Progenitor cell of endocrine pancreas (in vitro differentiated cells): ENCODE measurements at regions not wholly inside any gene's neighbourhood (a gene's known extent, or its start where the extent isn't known, plus 50 kb on each side); places are given as distances from the start of the nearest gene placed in this dataset.

Experiments used
- DNase-seq: peaks from one replicate; pipeline ENCODE4 v3.0.0; 2021; ENCODE audit warnings: low spot score; ENCODE audit not compliant: unreplicated experiment
- H3K27ac Mint-ChIP-seq: 2 replicates; pipeline ENCODE4 v1.8.0; 2021; ENCODE audit warnings: mild to moderate bottlenecking, moderate library complexity, mixed read lengths
- H3K27me3 Mint-ChIP-seq: 2 replicates; pipeline ENCODE4 v1.8.0; 2021; ENCODE audit warnings: mixed read lengths
- H3K36me3 Mint-ChIP-seq: 2 replicates; pipeline ENCODE4 v1.8.0; 2022; ENCODE audit warnings: mixed read lengths; ENCODE audit not compliant: insufficient read depth
- H3K4me1 Mint-ChIP-seq: 2 replicates; pipeline ENCODE4 v1.8.0; 2021; ENCODE audit warnings: low read depth, mixed read lengths
- H3K4me3 Mint-ChIP-seq: 2 replicates; pipeline ENCODE4 v1.8.0; 2021; ENCODE audit warnings: low read depth, mild to moderate bottlenecking, moderate library complexity, mixed read lengths
- H3K9me3 Mint-ChIP-seq: 2 replicates; pipeline ENCODE4 v1.8.0; 2021; ENCODE audit warnings: low read depth, mixed read lengths
- CTCF ChIP-seq: fragments of 200-600 bp; sonication (generic); IDR thresholded peaks from one replicate; pipeline ENCODE4 v1.5.0; 2021; ENCODE audit warnings: antibody characterized with exemption, mild to moderate bottlenecking; ENCODE audit not compliant: unreplicated experiment

GRCh38 chr1:11391886-11392285, 87.1 kb upstream of the DISP3 start:
- no peaks in the 10 kb centered on the region for H3K36me3 Mint-ChIP-seq
- no peaks in the 10 kb centered on the region for H3K9me3 Mint-ChIP-seq
- H3K27ac Mint-ChIP-seq = no peak overlapping the region
- no peaks in the 10 kb centered on the region for H3K4me1 Mint-ChIP-seq
- H3K27me3 Mint-ChIP-seq = peaks cover 43% of the 10 kb centered on the region
- TF ChIP-seq CTCF = no peak
- no peak for DNase-seq
- no peak overlapping the region for H3K4me3 Mint-ChIP-seq

GRCh38 chr1:11394592-11395245, 84.2 kb upstream of the DISP3 start:
- Mint-ChIP-seq H3K36me3 (no peaks in the 10 kb centered on the region), H3K4me1 (no peaks in the 10 kb centered on the region), H3K4me3 (no peak overlapping the region), H3K27ac (no peak overlapping the region), H3K27me3 (peaks cover 34% of the 10 kb centered on the region), H3K9me3 (no peaks in the 10 kb centered on the region)
- DNase-seq = no peak
- TF ChIP-seq CTCF = no peak

- H3K27ac Mint-ChIP-seq = no peak overlapping the region
- no peak for TF ChIP-seq CTCF
These were observed 83.3 kb upstream of the DISP3 start for GRCh38 chr1:11395616-11396015.

GRCh38 chr1:11397151-11397901, 81.6 kb upstream of the DISP3 start:
- TF ChIP-seq CTCF = no peak
- Mint-ChIP-seq H3K27me3 (peaks cover 18% of the 10 kb centered on the region), H3K27ac (no peak overlapping the region), H3K4me1 (no peaks in the 10 kb centered on the region), H3K9me3 (no peaks in the 10 kb centered on the region), H3K4me3 (no peak overlapping the region), H3K36me3 (no peaks in the 10 kb centered on the region)
- DNase-seq = no peak

More at GRCh38 chr1:11395616-11396015, 83.3 kb upstream of the DISP3 start:
- no peak for DNase-seq
- H3K4me1 Mint-ChIP-seq = no peaks in the 10 kb centered on the region
- peaks cover 29% of the 10 kb centered on the region for H3K27me3 Mint-ChIP-seq
- no peaks in the 10 kb centered on the region for H3K36me3 Mint-ChIP-seq
- H3K4me3 Mint-ChIP-seq = no peak overlapping the region
- H3K9me3 Mint-ChIP-seq = no peaks in the 10 kb centered on the region

GRCh38 chr1:11399250-11399649, 79.7 kb upstream of the DISP3 start:
- no peak for TF ChIP-seq CTCF
- Mint-ChIP-seq H3K27ac (no peak overlapping the region), H3K4me1 (no peaks in the 10 kb centered on the region), H3K9me3 (no peaks in the 10 kb centered on the region), H3K4me3 (no peak overlapping the region), H3K36me3 (no peaks in the 10 kb centered on the region), H3K27me3 (peaks cover 23% of the 10 kb centered on the region)
- DNase-seq = no peak
